ENCODE measurements at regions not wholly inside any gene's neighbourhood (a gene's known extent, or its start where the extent isn't known, plus 50 kb on each side); places are given as distances from the start of the nearest gene placed in this dataset.

DNA sequence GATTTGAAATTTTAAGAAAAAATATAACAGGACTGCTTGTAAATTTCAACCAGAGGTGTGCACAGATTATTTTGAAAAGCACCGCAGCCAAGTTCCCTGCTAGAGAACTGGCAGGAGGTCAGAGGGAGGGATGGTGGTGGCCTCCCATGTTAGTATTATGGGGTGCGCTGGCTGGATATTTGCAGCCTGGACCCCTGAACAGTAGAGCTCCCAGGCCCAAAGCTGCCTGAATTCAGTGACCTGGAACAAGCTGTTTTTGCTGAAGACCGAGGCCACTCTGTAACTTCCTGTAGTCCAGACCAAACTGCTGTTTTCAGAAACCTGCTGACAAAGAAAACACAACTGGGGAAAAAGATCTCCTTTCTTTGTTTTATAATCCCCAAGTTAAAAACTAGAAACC, 314.3 kb downstream of the TNS1 start:
- no peaks in the 10 kb centered on the region for H3K36me3 Mint-ChIP-seq (ENCODE audit: low read depth)
- ATAC-seq (no peak), DNase-seq (no peak)
- H3K27me3 Mint-ChIP-seq, result peaks cover 2% of the 10 kb centered on the region
- H3K9me3 Mint-ChIP-seq, result no peaks in the 10 kb centered on the region
- no peak overlapping the region for H3K27ac Mint-ChIP-seq
- H3K4me1 Mint-ChIP-seq, result peaks cover 7% of the 10 kb centered on the region
- H3K4me3 Mint-ChIP-seq, result no peak overlapping the region

DNA sequence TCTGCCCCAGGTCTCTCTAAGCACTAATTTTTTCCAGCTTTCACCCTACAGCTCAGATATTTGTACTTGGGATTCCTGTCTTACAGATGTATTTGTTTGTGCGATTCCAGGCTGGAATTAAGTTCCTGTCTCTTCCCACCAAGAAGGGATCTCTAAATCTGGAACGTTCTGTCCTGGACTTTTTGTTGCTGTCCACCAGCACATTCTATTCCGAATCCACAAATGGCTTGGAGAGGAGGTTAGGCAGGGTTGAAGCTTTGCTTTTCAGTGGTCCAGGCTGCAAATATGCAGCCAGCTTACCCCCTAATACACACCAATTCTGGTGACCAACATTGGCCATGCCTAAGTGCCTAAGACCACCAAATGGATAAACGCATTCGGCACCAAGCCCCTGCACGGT, 315.0 kb downstream of the TNS1 start:
- Mint-ChIP-seq H3K27ac (no peak overlapping the region), H3K9me3 (no peaks in the 10 kb centered on the region)

GRCh38 chr2:217685255-217685605, 317.6 kb downstream of the TNS1 start:
- Mint-ChIP-seq H3K36me3 (ENCODE audit: low read depth) (peaks cover 5% of the 10 kb centered on the region), H3K4me3 (no peak overlapping the region), H3K27me3 (peaks cover 3% of the 10 kb centered on the region), H3K27ac (no peak overlapping the region), H3K9me3 (no peaks in the 10 kb centered on the region), H3K4me1 (peaks cover 3% of the 10 kb centered on the region)
- DNase-seq, result no peak
- no peak for ATAC-seq

More for the DNA sequence above, 315.0 kb downstream of the TNS1 start:
- Mint-ChIP-seq H3K36me3 (ENCODE audit: low read depth) (no peaks in the 10 kb centered on the region), H3K4me3 (no peak overlapping the region), H3K27me3 (peaks cover 2% of the 10 kb centered on the region), H3K4me1 (peaks cover 7% of the 10 kb centered on the region)
- no peak for ATAC-seq
- no peak for DNase-seq

- peaks cover 3% of the 10 kb centered on the region for H3K27me3 Mint-ChIP-seq
- DNase-seq, result no peak
- no peaks in the 10 kb centered on the region for H3K9me3 Mint-ChIP-seq
- no peak overlapping the region for H3K4me3 Mint-ChIP-seq
- no peak overlapping the region for H3K27ac Mint-ChIP-seq
- H3K36me3 Mint-ChIP-seq (ENCODE audit: low read depth), result peaks cover 5% of the 10 kb centered on the region
- no peak for ATAC-seq
- H3K4me1 Mint-ChIP-seq, result peaks cover 3% of the 10 kb centered on the region
These were observed 318.2 kb downstream of the TNS1 start for GRCh38 chr2:217684431-217685254.

- no peak overlapping the region for H3K27ac Mint-ChIP-seq
- H3K4me1 Mint-ChIP-seq, result peaks cover under 1% of the 10 kb centered on the region
- H3K36me3 Mint-ChIP-seq (ENCODE audit: low read depth), result peaks cover 5% of the 10 kb centered on the region
- H3K9me3 Mint-ChIP-seq, result peaks cover 7% of the 10 kb centered on the region
- no peak overlapping the region for H3K4me3 Mint-ChIP-seq
- peaks cover 3% of the 10 kb centered on the region for H3K27me3 Mint-ChIP-seq
- DNase-seq (no peak), ATAC-seq (no peak)
These were observed 319.5 kb downstream of the TNS1 start for GRCh38 chr2:217683106-217683870.

DNA sequence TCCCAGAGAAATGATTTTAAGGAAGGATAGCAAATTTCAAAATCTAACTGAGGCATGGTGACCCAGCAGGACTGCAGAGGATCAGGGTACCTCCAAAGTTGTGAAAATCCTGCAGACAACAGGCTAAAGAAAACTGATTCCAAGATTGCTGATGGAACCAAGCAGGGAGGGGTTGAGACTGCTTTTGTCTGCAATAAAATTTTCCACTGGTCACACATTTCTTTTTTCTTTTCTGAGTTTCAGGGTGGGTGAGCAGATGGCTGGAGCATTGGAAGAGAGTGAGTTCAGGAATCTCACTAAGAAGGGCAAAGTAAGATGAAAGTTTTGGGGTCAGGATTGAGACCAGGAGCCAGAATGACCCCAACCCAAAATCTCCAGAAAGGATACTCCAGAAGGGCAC, 321.0 kb downstream of the TNS1 start:
- Mint-ChIP-seq H3K4me1 (no peaks in the 10 kb centered on the region), H3K27me3 (peaks cover 3% of the 10 kb centered on the region), H3K36me3 (ENCODE audit: low read depth) (peaks cover 5% of the 10 kb centered on the region), H3K4me3 (no peak overlapping the region), H3K27ac (no peak overlapping the region), H3K9me3 (peaks cover 7% of the 10 kb centered on the region)
- ATAC-seq, result no peak
- DNase-seq, result no peak

- ATAC-seq (no peak), DNase-seq (no peak)
- Mint-ChIP-seq H3K27ac (no peak overlapping the region), H3K4me3 (no peak overlapping the region), H3K36me3 (ENCODE audit: low read depth) (peaks cover 5% of the 10 kb centered on the region), H3K9me3 (peaks cover 7% of the 10 kb centered on the region), H3K4me1 (no peaks in the 10 kb centered on the region), H3K27me3 (peaks cover 4% of the 10 kb centered on the region)
These were observed 322.4 kb downstream of the TNS1 start for GRCh38 chr2:217680381-217680780.

- no peaks in the 10 kb centered on the region for H3K4me1 Mint-ChIP-seq
- peaks cover 2% of the 10 kb centered on the region for H3K9me3 Mint-ChIP-seq
- no peak for DNase-seq
- H3K4me3 Mint-ChIP-seq, result no peak overlapping the region
- no peak for ATAC-seq
- H3K36me3 Mint-ChIP-seq (ENCODE audit: low read depth), result no peaks in the 10 kb centered on the region
- H3K27ac Mint-ChIP-seq, result no peak overlapping the region
- H3K27me3 Mint-ChIP-seq, result peaks cover 2% of the 10 kb centered on the region
These were observed 329.2 kb downstream of the TNS1 start for GRCh38 chr2:217673627-217674026.

- no peaks in the 10 kb centered on the region for H3K9me3 Mint-ChIP-seq
- ATAC-seq (no peak), DNase-seq (no peak)
- H3K27me3 Mint-ChIP-seq, result peaks cover 5% of the 10 kb centered on the region
- H3K36me3 Mint-ChIP-seq (ENCODE audit: low read depth), result no peaks in the 10 kb centered on the region
- H3K27ac Mint-ChIP-seq, result no peak overlapping the region
- no peak overlapping the region for H3K4me3 Mint-ChIP-seq
- H3K4me1 Mint-ChIP-seq, result no peaks in the 10 kb centered on the region
These were observed 330.3 kb downstream of the TNS1 start for GRCh38 chr2:217672472-217672871.

DNA sequence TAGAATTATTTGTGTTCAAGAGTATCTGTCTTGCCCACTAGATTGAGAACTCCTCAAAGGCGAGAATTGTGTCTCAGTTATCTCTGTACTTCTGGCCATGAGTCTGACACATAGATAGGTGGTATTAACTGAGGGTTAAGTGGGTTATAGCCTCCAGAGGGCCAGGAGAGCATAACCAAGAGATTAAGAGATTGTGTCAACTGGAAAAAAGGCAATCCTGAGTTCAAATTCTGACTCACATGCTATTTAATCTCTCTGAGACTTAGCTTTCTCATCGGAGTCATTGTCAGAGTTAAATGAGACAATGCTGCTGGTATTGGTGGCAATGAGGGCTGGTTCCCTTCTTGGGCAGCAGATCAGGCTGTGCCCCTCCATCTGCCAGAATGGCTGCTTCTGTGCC, 330.9 kb downstream of the TNS1 start:
- no peaks in the 10 kb centered on the region for H3K9me3 Mint-ChIP-seq
- H3K4me1 Mint-ChIP-seq, result peaks cover 4% of the 10 kb centered on the region
- no peak overlapping the region for H3K27ac Mint-ChIP-seq
- H3K36me3 Mint-ChIP-seq (ENCODE audit: low read depth), result no peaks in the 10 kb centered on the region
- peaks cover 5% of the 10 kb centered on the region for H3K27me3 Mint-ChIP-seq
- DNase-seq, result no peak
- ATAC-seq, result no peak
- H3K4me3 Mint-ChIP-seq, result no peak overlapping the region

GRCh38 chr2:217671075-217671474, 331.7 kb downstream of the TNS1 start:
- H3K9me3 Mint-ChIP-seq, result no peaks in the 10 kb centered on the region
- no peak overlapping the region for H3K4me3 Mint-ChIP-seq
- no peaks in the 10 kb centered on the region for H3K36me3 Mint-ChIP-seq (ENCODE audit: low read depth)
- H3K27ac Mint-ChIP-seq, result no peak overlapping the region
- H3K27me3 Mint-ChIP-seq, result peaks cover 3% of the 10 kb centered on the region
- DNase-seq (no peak), ATAC-seq (no peak)
- peaks cover 8% of the 10 kb centered on the region for H3K4me1 Mint-ChIP-seq

GRCh38 chr2:217669831-217670230, 333.0 kb downstream of the TNS1 start:
- H3K4me3 Mint-ChIP-seq, result no peak overlapping the region
- ATAC-seq (no peak), DNase-seq (no peak)
- no peaks in the 10 kb centered on the region for H3K9me3 Mint-ChIP-seq
- peaks cover 3% of the 10 kb centered on the region for H3K27me3 Mint-ChIP-seq
- H3K4me1 Mint-ChIP-seq, result peaks cover 10% of the 10 kb centered on the region
- no peak overlapping the region for H3K27ac Mint-ChIP-seq
- no peaks in the 10 kb centered on the region for H3K36me3 Mint-ChIP-seq (ENCODE audit: low read depth)

GRCh38 chr2:217667512-217667911, 335.3 kb downstream of the TNS1 start:
- Mint-ChIP-seq H3K27ac (no peak overlapping the region), H3K4me3 (no peak overlapping the region), H3K4me1 (peaks cover 25% of the 10 kb centered on the region), H3K9me3 (no peaks in the 10 kb centered on the region), H3K27me3 (peaks cover 7% of the 10 kb centered on the region), H3K36me3 (ENCODE audit: low read depth) (no peaks in the 10 kb centered on the region)
- no peak for DNase-seq
- ATAC-seq, result no peak

- Mint-ChIP-seq H3K4me1 (peaks cover 25% of the 10 kb centered on the region), H3K27me3 (peaks cover 7% of the 10 kb centered on the region), H3K4me3 (no peak overlapping the region), H3K9me3 (no peaks in the 10 kb centered on the region), H3K36me3 (ENCODE audit: low read depth) (no peaks in the 10 kb centered on the region), H3K27ac (peak overlapping the region; percentile 43)
- no peak for DNase-seq
- ATAC-seq, result no peak
These were observed 335.8 kb downstream of the TNS1 start for GRCh38 chr2:217667035-217667434.

DNA sequence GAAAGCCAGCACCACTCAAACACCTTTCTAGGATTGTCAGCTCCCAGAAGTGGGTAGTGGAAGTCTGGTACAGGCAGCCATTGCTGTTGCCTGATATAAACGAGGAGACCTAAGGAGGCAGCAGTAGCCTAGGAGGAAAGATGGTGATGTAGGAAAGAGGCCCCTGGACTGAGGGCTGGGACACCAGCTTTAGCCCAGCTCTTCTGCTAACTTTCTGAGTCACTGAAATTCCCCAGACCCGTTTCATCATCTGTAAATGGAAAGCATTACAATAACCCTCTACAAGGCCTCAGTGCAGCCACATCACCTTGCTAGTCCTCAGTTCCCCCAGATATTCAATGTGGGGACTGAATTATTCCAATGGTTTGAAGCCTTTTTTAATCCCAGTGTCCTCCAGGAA, 336.5 kb downstream of the TNS1 start:
- Mint-ChIP-seq H3K9me3 (no peaks in the 10 kb centered on the region), H3K4me1 (peaks cover 26% of the 10 kb centered on the region)

More for the DNA sequence above, 336.5 kb downstream of the TNS1 start:
- H3K4me3 Mint-ChIP-seq, result no peak overlapping the region
- H3K27ac Mint-ChIP-seq, result peak overlapping the region; percentile 7
- peak; percentile 6 for DNase-seq
- H3K27me3 Mint-ChIP-seq, result peaks cover 7% of the 10 kb centered on the region
- ATAC-seq, result peak; percentile 92
- no peaks in the 10 kb centered on the region for H3K36me3 Mint-ChIP-seq (ENCODE audit: low read depth)
